Natural killer cell (primary cell): ENCODE measurements at regions not wholly inside any gene's neighbourhood (a gene's known extent, or its start where the extent isn't known, plus 50 kb on each side); places are given as distances from the start of the nearest gene placed in this dataset.

Experiments
- ATAC-seq, 3 donors: fragments of 150-1000 bp in 2 of 3; fragments of 200-7000 bp in 1 of 3; cut with Tn5 transposase; 1 replicate in 1 of 3; 2 replicates in 2 of 3; pipeline ENCODE4 v1.10.0; 2021; ENCODE audit warnings: mild to moderate bottlenecking in 2 of 3, moderate library complexity in 2 of 3
- DNase-seq, 2 donors: peaks; one replicate each; pipeline versions ENCODE4 v3.0.0 to v3.0.0-alpha.2; 2013 to 2021; ENCODE audit warnings: mixed read lengths in 1 of 2
- H3K27ac ChIP-seq: one replicate; pipeline ENCODE4 v1.5.1; 2013; ENCODE audit warnings: mild to moderate bottlenecking, low read length
- H3K27me3 ChIP-seq: one replicate; pipeline ENCODE4 v1.6.1; 2013; ENCODE audit warnings: low read length; ENCODE audit not compliant: control insufficient read depth, insufficient read depth
- H3K36me3 ChIP-seq: one replicate; pipeline ENCODE4 v1.6.1; 2013; ENCODE audit warnings: low read length; ENCODE audit not compliant: control insufficient read depth, insufficient read depth
- H3K4me1 ChIP-seq: one replicate; pipeline ENCODE4 v1.6.1; 2013; ENCODE audit warnings: low read length; ENCODE audit not compliant: control insufficient read depth, insufficient read depth
- H3K4me3 ChIP-seq: one replicate; pipeline ENCODE4 v1.5.1; 2013; ENCODE audit warnings: low read length
- H3K9me3 ChIP-seq: one replicate; pipeline ENCODE4 v1.6.1; 2013; ENCODE audit warnings: low read length; ENCODE audit not compliant: control insufficient read depth, insufficient read depth
- H3K27ac Mint-ChIP-seq, 2 donors: one replicate each; pipeline ENCODE4 v1.8.0; 2022; ENCODE audit warnings: mild to moderate bottlenecking in 2 of 2, mixed read lengths in 2 of 2, moderate library complexity in 1 of 2
- H3K27me3 Mint-ChIP-seq, 2 donors: one replicate each; pipeline ENCODE4 v1.8.0; 2022; ENCODE audit warnings: low read depth in 2 of 2, mixed read lengths in 2 of 2
- H3K36me3 Mint-ChIP-seq: one replicate; pipeline ENCODE4 v1.8.0; 2022; ENCODE audit warnings: mixed read lengths
- H3K4me1 Mint-ChIP-seq, 2 donors: one replicate each; pipeline ENCODE4 v1.8.0; 2022; ENCODE audit warnings: mixed read lengths in 2 of 2
- H3K4me3 Mint-ChIP-seq: one replicate; pipeline ENCODE4 v1.8.0; 2022; ENCODE audit warnings: mild to moderate bottlenecking, moderate library complexity, mixed read lengths
- H3K9me3 Mint-ChIP-seq, 2 donors: one replicate each; pipeline ENCODE4 v1.8.0; 2022; ENCODE audit warnings: mixed read lengths in 2 of 2
- CTCF ChIP-seq: fragments of 200-600 bp; IDR thresholded peaks from one replicate; pipeline ENCODE4 v1.8.0; 2022; ENCODE audit warnings: antibody characterized with exemption
- WGBS: methylation state at CpG from one replicate; pipeline ENCODE4 v1.1.7; 2013; ENCODE audit warnings: missing lambda C conversion rate; ENCODE audit not compliant: insufficient coverage; 5-methylcytosine and 5-hydroxymethylcytosine counted together
- intact Hi-C: fragments of 100-400 bp; cut with micrococcal nuclease; formaldehyde crosslinking; loops from one replicate; pipeline ENCODE4 v1.14.2; 2022

GRCh38 chr19:29400917-29401711, 124.7 kb upstream of the VSTM2B start:
- no peaks in the 10 kb centered on the region for H3K9me3 ChIP-seq
- no peak overlapping the region for H3K27ac ChIP-seq
- H3K27ac Mint-ChIP-seq, result no peak overlapping the region
- H3K4me1 Mint-ChIP-seq, result no peaks in the 10 kb centered on the region
- 83% methylated on average over 22 of the region's 23 CpGs for WGBS
- TF ChIP-seq CTCF, result no peak
- H3K9me3 Mint-ChIP-seq, result no peaks in the 10 kb centered on the region
- peaks cover 0 to 10% of the 10 kb centered on the region in 2 donors for H3K27me3 Mint-ChIP-seq
- no peaks in the 10 kb centered on the region for H3K4me1 ChIP-seq
- ATAC-seq (no peak), DNase-seq (no peak)
- H3K36me3 ChIP-seq, result no peaks in the 10 kb centered on the region
- no peak overlapping the region for H3K4me3 ChIP-seq
- no peaks in the 10 kb centered on the region for H3K36me3 Mint-ChIP-seq
- intact Hi-C loops, result no loop called here
- H3K4me3 Mint-ChIP-seq, result no peak overlapping the region
- no peaks in the 10 kb centered on the region for H3K27me3 ChIP-seq

GRCh38 chr19:29401712-29402421, 123.9 kb upstream of the VSTM2B start:
- Histone ChIP-seq H3K9me3 (no peaks in the 10 kb centered on the region), H3K4me1 (no peaks in the 10 kb centered on the region), H3K4me3 (no peak overlapping the region), H3K27me3 (no peaks in the 10 kb centered on the region), H3K36me3 (no peaks in the 10 kb centered on the region), H3K27ac (no peak overlapping the region)
- Mint-ChIP-seq H3K9me3 (no peaks in the 10 kb centered on the region), H3K27ac (no peak overlapping the region), H3K4me3 (no peak overlapping the region), H3K4me1 (no peaks in the 10 kb centered on the region), H3K27me3 (peaks cover 0 to 10% of the 10 kb centered on the region in 2 donors), H3K36me3 (no peaks in the 10 kb centered on the region)
- WGBS, result 86% methylated on average over 12 of the region's 14 CpGs
- ATAC-seq (no peak), DNase-seq (no peak)
- intact Hi-C loops, result no loop called here
- no peak for TF ChIP-seq CTCF

GRCh38 chr19:29402563-29402962, 123.2 kb upstream of the VSTM2B start:
- H3K27ac Mint-ChIP-seq, result no peak overlapping the region
- no peaks in the 10 kb centered on the region for H3K4me1 Mint-ChIP-seq
- intact Hi-C loops, result no loop called here
- Histone ChIP-seq H3K36me3 (no peaks in the 10 kb centered on the region), H3K27ac (no peak overlapping the region), H3K4me3 (no peak overlapping the region), H3K9me3 (no peaks in the 10 kb centered on the region), H3K4me1 (no peaks in the 10 kb centered on the region), H3K27me3 (no peaks in the 10 kb centered on the region)
- H3K9me3 Mint-ChIP-seq, result no peaks in the 10 kb centered on the region
- ATAC-seq (no peak), DNase-seq (no peak)
- no peaks in the 10 kb centered on the region for H3K36me3 Mint-ChIP-seq
- no peak overlapping the region for H3K4me3 Mint-ChIP-seq
- WGBS, result 89% methylated on average over 6 of the region's 6 CpGs
- TF ChIP-seq CTCF, result no peak
- H3K27me3 Mint-ChIP-seq, result peaks cover 0 to 14% of the 10 kb centered on the region in 2 donors
